GM21825 (cell line): ENCODE measurements at regions not wholly inside any gene's neighbourhood (a gene's known extent, or its start where the extent isn't known, plus 50 kb on each side); places are given as distances from the start of the nearest gene placed in this dataset.
"Not testable (repeated sequence)": the region's sequence is repeated elsewhere in the genome, so short reads cannot be mapped to it uniquely, and the experiment has no call there.

ENCODE experiments used
- ATAC-seq: cut with Tn5 transposase; IDR thresholded peaks from one replicate; pipeline ENCODE4 v1.9.1; 2021; ENCODE audit warnings: mild to moderate bottlenecking, moderate library complexity; ENCODE audit not compliant: unreplicated experiment

DNA sequence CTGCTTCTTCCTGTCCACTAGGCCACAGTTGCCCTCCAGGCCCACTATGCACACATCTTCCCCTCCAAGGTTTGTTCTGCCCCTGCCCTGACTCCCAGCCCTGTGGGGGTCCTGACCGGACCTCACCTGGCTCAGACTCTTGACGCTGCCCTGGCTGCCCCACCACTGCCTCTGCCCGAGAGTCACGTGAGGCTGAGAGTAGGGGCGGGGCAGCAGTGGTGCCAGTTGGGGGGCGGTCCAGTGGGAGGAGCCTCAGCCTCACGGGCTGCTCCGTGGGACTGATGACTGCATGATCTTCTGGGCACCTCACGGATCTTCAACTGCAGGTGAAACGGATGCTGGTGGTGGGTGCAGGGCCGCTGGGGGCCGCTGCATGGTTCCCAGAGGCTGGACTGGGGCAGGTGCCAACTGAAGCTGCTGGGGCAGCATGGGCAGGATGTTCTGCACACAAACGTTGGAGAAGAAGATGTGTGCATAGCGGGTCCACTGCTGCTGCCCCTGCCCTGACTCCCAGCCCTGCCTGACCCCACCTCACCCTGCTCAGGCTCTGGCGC, 77.6 kb downstream of the HHIPL2 start:
- not testable (repeated sequence) for ATAC-seq

DNA sequence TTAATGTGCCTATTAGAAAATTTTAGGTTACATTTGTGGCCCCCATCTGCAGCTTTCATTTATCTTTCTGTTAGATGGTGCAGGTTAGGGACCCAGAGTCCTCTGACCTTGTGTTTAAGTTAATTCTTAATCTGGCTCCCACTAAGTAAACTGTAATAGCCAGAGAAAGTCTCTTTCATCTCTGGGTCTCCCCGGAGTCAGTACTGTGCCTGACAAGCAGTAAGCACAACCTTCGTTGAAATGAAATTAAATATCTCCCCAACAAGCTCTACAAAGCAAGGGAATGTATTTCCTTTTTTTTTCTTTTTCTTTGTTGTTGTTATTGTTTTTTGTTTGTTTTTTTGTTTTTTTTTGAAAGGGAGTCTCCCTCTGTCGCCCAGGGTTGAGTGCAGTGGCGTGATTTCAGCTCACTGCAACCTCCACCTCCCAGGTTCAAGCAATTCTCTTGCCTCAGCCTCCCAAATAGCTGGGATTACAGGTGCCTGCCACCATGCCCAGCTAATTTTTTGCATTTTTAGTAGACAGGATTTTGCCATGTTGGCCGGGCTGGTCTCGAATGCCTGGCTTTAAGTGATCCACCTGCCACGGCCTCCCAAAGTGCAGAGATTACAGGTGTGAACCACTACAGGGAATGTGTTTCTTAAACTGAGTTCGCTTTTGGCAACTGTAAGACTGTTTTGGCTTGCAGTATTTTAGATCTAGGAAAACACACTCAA, 81.6 kb downstream of the HHIPL2 start:
- ATAC-seq, result no peak

DNA sequence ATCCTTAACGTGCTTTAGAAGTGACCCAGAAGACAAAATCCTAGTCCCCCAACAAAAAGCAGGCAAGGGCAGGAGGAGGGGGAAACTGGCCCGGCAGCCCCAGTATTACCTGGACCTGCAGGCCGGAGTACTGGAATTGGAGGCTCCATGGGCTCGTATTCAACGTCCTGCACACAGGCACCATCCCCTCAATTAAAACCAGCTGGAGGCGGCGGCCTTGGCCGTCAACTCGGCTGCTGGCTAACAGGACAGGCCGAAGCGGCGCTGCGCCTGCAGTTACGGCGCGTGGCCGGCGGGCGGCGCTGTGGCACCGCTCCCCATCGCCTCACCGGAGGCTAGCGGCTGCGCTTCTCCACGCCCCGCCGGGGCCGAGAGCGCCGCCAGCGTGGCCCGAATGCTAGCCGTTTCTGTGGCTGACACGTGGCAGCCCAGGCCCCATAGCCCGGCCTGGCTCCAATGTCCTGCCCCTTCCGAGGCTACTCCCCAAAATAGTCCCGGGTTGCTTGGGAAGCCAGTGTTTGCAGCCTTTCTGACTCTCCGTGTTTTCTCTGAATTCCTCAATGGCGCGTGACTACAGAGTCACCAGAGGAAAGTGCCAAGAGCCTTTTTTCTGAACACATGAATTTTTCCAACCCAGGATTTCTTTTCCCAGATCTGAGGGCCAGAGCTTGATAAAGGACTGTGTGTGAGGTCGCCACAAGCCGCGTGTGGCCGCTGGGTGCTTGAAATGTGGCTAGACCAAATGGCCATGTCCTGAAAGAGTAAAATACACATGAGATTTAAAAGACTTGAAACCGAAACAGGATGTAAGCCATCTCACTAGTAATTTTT, 82.5 kb downstream of the HHIPL2 start:
- peak; percentile 95 for ATAC-seq

DNA sequence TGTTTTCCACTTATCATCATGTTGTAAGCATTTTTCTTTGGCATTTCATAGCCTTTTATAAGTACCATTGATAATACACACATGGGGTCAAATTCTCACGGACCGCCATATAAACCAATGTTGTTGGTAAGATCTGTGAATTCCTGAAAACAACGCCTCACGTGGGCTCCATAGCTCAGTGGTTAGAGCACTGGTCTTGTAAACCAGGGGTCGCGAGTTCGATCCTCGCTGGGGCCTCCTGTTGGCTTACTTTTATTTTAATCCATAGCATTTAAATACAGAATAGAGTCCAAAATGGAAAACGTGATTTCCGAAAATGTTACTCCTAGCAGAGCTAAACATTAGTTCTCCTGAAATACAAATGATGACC, 83.1 kb downstream of the HHIPL2 start:
- peak; percentile 16 for ATAC-seq

DNA sequence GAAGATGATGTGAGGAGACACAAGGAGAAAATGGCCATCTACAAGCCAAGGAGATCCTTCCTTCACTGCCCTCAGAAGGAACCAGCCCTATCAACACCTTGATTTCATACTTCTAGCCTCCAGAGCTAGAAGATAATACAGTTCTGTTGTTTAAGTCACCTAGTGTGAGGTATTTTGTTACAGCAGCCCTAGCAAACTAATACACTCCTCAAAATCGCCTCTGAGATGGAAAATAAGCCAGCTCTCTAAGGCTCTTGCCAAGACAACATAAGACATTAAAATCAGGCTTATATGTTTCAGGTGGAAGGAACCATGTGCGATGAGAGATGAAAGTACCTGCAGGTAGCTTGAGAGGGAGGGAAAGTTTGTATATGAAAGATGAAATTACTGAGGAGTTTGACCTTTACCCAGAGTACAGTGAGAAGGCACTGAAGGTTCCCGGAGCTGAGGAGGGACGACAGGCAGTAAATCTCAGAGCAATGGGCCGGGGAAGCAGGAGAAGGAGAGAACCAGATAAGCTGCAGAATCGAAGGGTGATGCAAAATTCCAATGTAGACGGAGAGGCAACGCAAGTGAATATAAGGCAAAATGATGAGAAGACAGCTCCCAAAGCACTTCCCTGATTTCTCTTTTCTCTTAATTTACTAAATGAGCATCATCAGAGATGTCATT, 84.7 kb downstream of the HHIPL2 start:
- ATAC-seq, result no peak

DNA sequence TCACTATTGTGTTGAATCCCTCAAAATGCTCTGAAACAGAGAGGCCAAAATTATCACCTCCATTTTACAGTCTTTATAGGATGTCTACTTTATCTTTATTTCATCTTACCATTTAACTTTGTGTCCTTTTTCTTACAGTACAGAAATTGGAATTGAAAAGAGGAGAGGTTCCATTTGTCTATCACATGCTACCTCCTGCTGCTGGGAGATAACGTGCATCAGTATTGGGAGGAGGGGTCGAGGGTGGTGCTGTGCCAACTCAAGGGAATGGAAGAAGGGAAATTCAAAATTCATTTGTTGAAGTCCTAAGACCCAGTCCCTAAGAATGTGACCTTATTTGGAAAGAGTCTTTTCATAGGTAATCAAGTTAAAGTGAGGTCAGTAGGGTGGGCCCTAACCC, 85.3 kb downstream of the HHIPL2 start:
- no peak for ATAC-seq

DNA sequence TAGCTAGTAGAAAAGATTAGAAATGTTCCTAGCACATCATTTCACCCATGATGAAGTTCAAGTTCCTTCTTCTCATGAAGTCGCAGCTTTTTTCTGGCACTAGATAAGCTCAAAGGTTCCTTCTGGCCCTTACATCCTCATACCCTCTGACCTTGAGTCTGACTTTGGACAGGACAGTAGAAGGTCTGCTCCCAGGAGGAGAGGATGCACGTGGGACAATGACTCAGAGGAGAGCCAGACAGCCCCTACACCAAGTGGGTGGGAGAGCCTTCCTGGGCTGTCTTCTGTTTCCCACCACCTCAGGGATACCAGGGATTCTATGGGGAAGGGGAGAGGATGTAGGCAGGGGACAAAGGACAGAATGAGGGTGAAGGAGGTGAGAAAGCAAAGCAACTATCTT, 86.0 kb downstream of the HHIPL2 start:
- no peak for ATAC-seq

DNA sequence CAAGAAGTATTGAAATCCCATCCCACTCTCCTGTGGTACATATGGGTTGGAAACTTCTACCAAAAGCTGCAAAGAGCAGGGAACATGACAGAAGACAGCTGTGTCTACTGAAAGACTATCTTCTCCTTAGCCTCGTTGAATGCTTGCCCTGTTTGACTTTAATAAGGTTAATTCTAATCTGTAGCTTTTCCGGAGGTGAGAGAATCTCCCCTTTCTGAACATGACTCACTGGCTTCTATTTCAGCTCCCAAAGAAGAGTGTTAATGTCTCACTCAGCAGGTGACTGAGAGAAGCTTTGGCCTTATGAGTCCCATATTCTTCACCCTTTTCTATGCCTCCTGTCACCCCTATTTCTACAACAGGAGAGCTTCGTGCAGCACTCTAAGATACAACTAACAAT, 88.3 kb downstream of the HHIPL2 start:
- no peak for ATAC-seq

DNA sequence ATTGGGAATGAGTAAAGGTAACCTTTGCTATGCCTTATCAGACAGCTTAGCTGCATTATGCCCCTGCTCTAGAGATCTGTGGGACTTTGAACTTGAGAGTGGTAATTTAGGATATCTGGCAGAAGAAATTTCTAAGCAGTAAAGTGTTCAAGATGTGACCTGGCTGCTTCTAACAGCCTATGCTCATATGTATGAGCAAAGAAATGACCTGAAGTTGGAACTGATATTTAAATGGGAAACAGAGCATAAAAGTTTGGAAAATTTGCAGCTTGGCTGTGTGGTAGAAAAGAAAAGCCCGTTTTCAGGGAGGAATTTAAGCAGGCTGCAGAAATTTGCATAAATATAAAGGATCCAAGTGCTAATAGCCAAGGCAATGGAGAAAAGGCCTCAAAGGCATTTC, 90.4 kb downstream of the HHIPL2 start:
- ATAC-seq, result no peak

DNA sequence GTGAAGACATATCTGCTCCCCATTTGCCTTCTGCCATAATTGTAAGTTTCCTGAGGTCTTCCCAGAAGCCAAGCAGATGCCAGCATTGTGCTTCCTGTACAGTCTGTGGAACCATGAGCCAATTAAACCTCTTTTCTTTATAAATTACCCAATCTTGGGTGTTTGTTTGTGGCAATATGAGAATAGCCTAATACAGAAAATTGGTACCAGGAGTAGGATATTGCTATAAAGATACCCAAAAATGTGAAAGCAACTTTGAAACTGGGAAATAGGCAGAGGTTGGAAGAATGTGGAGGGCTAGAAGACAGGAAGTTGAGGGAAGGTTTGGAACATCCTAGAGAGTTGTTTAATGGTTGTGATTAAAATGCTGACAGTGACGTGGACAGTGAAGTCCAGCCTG, 90.8 kb downstream of the HHIPL2 start:
- no peak for ATAC-seq

DNA sequence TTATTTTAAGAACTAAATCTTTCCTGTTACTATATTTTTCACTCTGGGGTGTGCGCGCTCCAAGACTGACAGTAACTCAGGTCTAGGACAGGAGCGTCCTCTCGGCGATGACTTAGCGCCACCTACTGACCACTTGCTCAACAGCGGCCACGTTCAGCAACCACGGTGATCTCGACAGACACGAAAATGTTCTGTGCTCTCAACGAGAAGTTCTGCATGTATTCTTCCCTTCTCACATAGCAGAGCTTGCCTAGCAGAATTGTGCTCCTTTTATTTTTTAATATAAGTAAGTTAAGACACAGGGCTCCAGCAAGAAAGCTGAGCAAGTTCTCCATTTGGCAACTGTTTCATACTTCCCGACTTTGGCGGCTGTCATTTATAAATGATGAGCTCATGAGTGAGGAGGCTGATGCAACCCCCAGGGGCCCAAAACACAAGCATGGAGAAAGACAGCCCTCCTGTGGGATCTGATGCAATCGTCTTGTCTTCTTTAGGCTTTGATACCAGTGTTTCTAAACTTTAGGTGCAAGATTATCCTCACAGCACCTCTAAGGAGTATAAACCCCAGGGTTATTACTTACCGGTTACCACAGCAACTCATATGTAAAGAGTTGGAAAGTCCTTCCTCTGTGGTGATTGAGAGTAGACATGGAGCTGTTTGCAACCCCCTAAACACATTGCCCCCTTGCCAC, 92.6 kb downstream of the HHIPL2 start:
- peak; percentile 94 for ATAC-seq

DNA sequence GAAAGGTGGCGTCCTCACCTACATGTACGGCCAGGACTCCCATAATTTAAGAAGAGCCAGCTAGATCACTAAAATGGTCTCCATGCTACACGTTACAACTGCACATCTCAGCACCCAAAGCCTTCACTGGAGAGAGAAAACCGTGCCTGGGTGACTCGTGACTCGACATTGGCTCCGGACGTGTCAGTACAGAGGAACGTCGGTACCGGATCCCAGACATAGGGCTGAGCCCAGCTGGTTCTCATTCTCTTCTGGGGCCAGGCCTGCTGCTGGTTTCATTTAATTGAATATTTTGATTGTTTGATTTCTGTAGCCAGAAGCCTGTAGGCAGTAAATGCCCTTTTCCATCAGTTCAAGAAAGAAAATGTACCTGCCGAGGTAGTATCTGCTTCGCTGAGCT, 93.1 kb downstream of the HHIPL2 start:
- peak; percentile 6 for ATAC-seq

DNA sequence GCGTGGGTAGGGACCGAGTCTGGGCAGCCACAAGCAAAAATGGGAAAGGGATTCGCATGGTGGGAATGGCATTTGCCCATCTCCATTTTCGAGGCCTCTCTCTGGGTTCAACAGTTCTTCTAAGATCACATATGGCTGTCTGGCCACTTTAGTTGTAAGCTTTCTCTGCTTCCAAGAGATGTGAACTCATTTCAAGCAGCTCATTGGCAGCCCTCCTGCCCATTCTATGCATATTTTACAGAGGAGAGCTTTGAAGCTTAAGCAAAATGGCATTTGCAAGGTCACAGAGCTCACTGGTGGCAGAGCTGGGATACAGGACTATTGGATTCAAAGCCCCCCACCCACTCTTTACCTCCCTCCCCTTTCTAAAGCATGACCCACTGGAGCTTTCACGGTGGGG, 93.7 kb downstream of the HHIPL2 start:
- ATAC-seq, result no peak

DNA sequence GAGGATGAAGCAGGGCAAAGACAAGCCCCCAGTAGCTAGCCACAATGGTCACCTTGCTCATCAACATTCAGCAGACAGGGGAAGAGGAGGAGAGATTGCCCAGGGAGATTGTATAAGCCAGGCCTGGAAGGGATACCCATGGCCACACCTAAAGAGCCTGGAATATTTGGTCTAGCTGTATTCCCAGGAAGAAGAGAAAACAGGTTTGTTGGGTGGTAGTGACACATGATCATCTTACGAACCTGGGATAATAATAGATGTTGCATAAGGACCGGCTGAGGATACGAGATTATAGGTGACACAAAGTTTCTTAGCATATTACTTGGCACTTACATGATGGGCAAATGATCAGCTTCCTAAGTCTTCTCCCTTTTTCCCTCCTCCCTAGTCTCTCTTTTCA, 95.9 kb downstream of the HHIPL2 start:
- no peak for ATAC-seq

DNA sequence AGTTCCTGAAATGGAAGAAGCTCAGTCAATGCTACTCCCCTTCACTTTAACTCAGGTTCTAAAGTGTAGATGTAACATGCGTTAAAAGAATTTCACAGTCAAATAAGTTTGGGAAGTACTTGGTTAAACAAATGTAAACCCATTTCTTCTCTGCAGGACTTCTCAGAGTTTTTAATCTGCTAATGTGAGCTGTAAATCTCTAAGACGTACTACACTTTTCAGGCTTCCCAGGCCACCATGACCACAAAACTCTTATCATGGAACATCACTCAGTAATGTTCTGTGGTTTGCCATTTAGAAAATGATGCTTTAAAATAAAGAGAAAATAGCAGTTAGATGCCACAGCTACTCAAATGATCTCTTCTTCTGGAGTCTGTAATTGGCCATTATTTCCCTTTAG, 104.3 kb downstream of the HHIPL2 start:
- no peak for ATAC-seq

DNA sequence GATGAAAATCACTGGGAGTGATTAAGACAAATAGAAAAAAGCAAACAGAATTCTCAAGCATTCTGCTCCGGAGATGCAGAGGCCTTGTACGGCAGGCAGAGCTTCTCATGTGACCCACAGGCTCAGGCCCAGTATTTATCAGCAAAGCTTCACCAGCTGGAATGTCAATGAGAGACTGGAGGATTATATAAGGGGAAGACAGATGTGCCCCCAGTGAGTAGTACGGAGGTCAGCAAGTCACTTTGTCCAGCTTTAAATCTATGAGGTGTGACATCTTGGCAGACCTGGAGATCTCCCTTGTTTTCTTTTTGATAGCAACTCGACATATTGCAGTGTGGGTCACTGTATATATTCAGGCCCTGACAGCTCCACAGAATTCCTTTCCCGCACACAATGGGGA, 106.8 kb downstream of the HHIPL2 start:
- no peak for ATAC-seq

DNA sequence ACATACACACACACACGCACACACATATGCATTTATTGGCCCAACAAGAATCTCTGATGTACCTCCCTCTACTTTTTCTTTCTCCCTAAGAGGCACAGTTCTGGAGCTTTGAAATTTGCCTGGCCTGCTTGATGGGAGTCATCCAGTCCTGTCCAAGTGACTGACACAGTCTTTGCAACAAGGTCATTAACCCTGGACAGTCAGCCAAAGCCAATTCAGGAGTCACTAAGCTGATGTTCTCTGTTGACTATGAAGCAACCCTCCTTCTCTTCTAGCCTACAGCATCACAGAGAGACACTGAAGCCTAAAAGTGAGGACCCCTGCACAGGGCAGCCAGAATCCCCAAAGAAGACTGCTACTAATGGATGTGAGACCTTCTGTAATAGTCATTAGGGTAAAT, 123.1 kb downstream of the HHIPL2 start:
- no peak for ATAC-seq

DNA sequence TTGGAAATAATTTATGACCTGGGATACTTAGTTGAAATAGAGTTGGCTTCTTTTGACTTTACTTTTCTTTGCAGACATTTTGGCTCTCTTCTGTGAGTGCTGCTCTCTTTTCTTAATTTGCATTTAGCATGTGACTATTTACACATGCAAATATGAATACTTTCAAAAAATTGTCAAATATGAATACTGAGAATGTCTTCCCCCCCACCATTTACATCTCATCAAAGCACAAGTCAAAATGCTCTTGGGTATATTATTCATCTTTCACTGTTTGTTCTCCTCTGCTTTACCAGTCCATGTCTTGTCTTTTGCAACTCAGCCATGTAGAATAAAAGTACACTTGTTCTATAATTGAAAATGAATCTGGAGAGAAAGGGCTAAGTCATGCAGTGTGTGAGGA, 126.5 kb downstream of the HHIPL2 start:
- no peak for ATAC-seq

DNA sequence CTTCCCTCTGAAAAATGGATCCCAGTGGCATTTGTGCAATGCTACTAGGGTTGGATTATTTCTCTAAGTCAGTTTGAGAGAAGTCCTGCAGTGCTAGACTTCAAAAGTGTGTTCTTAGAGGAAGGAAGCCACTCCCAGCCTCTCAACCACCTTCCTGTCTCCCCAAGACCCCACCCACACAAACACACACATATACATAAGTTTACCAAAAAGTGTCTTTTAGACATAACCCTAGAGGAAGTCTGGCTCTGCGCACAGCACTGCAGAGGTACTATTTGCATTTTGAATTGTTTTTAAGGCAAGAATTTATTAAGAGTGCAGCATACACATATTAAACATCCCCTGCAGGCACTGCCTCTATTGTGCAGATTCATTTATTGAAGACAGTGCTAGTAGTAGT, 127.3 kb downstream of the HHIPL2 start:
- no peak for ATAC-seq

DNA sequence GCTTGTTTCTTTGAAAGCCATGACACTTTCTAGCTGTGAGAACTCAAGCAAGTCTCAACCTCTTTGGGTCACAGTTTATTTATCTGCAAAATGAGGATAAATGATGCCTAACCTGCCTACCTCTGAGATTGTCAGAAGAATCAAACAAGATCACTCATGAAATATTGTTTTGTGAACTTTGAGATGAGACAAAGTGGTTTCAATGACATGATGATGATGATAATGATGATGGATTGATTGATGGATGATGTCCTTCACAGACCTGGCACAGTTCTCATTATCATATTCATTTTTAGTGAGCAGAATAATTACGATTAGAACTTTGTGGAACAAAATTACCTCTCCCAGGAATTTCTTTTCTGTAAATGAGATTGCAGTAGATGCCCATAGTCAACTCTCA, 129.2 kb downstream of the HHIPL2 start:
- ATAC-seq, result no peak

DNA sequence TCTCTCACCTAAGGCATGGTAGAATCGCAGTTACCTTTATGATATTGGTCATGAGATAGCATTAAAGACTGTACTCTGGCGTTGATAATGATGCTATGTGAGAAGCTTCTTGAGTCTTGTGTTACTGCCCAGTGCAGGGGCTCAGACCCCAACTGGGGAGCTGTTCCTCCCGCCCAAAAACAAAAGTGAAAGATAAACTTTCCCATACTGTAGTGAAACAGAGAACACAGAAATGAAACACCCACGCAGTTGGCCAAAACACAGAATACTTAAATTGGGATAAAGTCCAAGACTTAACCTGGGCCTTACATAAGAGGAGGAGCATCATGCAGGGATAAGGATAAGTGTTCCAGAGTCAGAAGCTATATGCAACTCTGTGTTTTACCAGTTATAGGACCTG, 130.6 kb downstream of the HHIPL2 start:
- ATAC-seq, result no peak
